Stimulated activated naive CD8-positive, alpha-beta T cell treated with anti-CD3 and anti-CD28 coated beads, Interleukin-15, amount 100 ng/mL, for 72 hours (primary cell): ENCODE measurements at regions not wholly inside any gene's neighbourhood (a gene's known extent, or its start where the extent isn't known, plus 50 kb on each side); places are given as distances from the start of the nearest gene placed in this dataset.
"Not testable (repeated sequence)": the region's sequence is repeated elsewhere in the genome, so short reads cannot be mapped to it uniquely, and the experiment has no call there.

Experiments
- ATAC-seq: fragments of 150-1000 bp; cut with Tn5 transposase; 2 replicates; pipeline ENCODE4 v1.10.0; 2021; ENCODE audit warnings: mild to moderate bottlenecking, moderate library complexity
- DNase-seq, 2 donors: peaks; one replicate each; pipeline ENCODE4 v3.0.0; 2021 to 2022
- H3K27ac Mint-ChIP-seq, 2 donors: one replicate each; pipeline ENCODE4 v1.8.0; 2022; ENCODE audit warnings: mild to moderate bottlenecking in 2 of 2, mixed read lengths in 2 of 2, moderate library complexity in 2 of 2
- H3K27me3 Mint-ChIP-seq: one replicate; pipeline ENCODE4 v1.8.0; 2022; ENCODE audit warnings: mixed read lengths
- H3K4me1 Mint-ChIP-seq: one replicate; pipeline ENCODE4 v1.8.0; 2022; ENCODE audit warnings: mild to moderate bottlenecking, mixed read lengths
- H3K4me3 Mint-ChIP-seq, 2 donors: one replicate each; pipeline ENCODE4 v1.8.0; 2022; ENCODE audit warnings: mild to moderate bottlenecking in 2 of 2, mixed read lengths in 2 of 2, moderate library complexity in 1 of 2
- H3K9me3 Mint-ChIP-seq, 2 donors: one replicate each; pipeline ENCODE4 v1.8.0; 2022; ENCODE audit warnings: mixed read lengths in 2 of 2

- Mint-ChIP-seq H3K4me1 (no peaks in the 10 kb centered on the region), H3K9me3 (peaks cover 0 to 6% of the 10 kb centered on the region in 2 donors), H3K27ac (no peak overlapping the region), H3K4me3 (no peak overlapping the region), H3K27me3 (no peaks in the 10 kb centered on the region)
- DNase-seq (no peak), ATAC-seq (no peak)
Measured at GRCh38 chr13:53417601-53418000, 389.0 kb downstream of the OLFM4 start.

- H3K9me3 Mint-ChIP-seq, result peaks cover 0 to 6% of the 10 kb centered on the region in 2 donors
- H3K4me1 Mint-ChIP-seq, result no peaks in the 10 kb centered on the region
- no peaks in the 10 kb centered on the region for H3K27me3 Mint-ChIP-seq
- H3K27ac Mint-ChIP-seq, result no peak overlapping the region
- DNase-seq (no peak), ATAC-seq (no peak)
- H3K4me3 Mint-ChIP-seq, result no peak overlapping the region
Measured at GRCh38 chr13:53422415-53422814, 393.8 kb downstream of the OLFM4 start.

GRCh38 chr13:53436396-53436795 lies 407.8 kb downstream of the OLFM4 start:
- Mint-ChIP-seq H3K4me3 (no peak overlapping the region), H3K27ac (no peak overlapping the region), H3K27me3 (no peaks in the 10 kb centered on the region), H3K9me3 (peaks cover 0 to 6% of the 10 kb centered on the region in 2 donors), H3K4me1 (no peaks in the 10 kb centered on the region)
- ATAC-seq, result no peak
- DNase-seq, result no peak

- H3K27ac Mint-ChIP-seq, result no peak overlapping the region
- DNase-seq (no peak), ATAC-seq (peak; percentile 46)
- H3K9me3 Mint-ChIP-seq, result no peaks in the 10 kb centered on the region
- H3K4me1 Mint-ChIP-seq, result no peaks in the 10 kb centered on the region
- no peak overlapping the region for H3K4me3 Mint-ChIP-seq
- no peaks in the 10 kb centered on the region for H3K27me3 Mint-ChIP-seq
Measured at GRCh38 chr13:53439439-53440225, 411.0 kb downstream of the OLFM4 start.

GRCh38 chr13:53442979-53443378 lies 414.4 kb downstream of the OLFM4 start:
- H3K27me3 Mint-ChIP-seq, result no peaks in the 10 kb centered on the region
- no peak for ATAC-seq
- H3K4me3 Mint-ChIP-seq, result no peak overlapping the region
- no peaks in the 10 kb centered on the region for H3K4me1 Mint-ChIP-seq
- H3K9me3 Mint-ChIP-seq, result no peaks in the 10 kb centered on the region
- no peak for DNase-seq
- H3K27ac Mint-ChIP-seq, result no peak overlapping the region

- Mint-ChIP-seq H3K27ac (no peak overlapping the region), H3K4me1 (no peaks in the 10 kb centered on the region), H3K9me3 (peaks cover 13 to 18% of the 10 kb centered on the region in 2 donors), H3K4me3 (no peak overlapping the region), H3K27me3 (no peaks in the 10 kb centered on the region)
- ATAC-seq, result no peak
- no peak for DNase-seq
Measured at GRCh38 chr13:53445686-53446085, 417.1 kb downstream of the OLFM4 start.

- no peaks in the 10 kb centered on the region for H3K4me1 Mint-ChIP-seq
- no peak overlapping the region for H3K27ac Mint-ChIP-seq
- no peak for DNase-seq
- peaks cover 16 to 22% of the 10 kb centered on the region in 2 donors for H3K9me3 Mint-ChIP-seq
- no peaks in the 10 kb centered on the region for H3K27me3 Mint-ChIP-seq
- no peak for ATAC-seq
- H3K4me3 Mint-ChIP-seq, result no peak overlapping the region
Measured at GRCh38 chr13:53447456-53447855, 418.8 kb downstream of the OLFM4 start.

- ATAC-seq (no peak), DNase-seq (no peak)
- Mint-ChIP-seq H3K27ac (no peak overlapping the region), H3K27me3 (no peaks in the 10 kb centered on the region), H3K4me1 (no peaks in the 10 kb centered on the region), H3K9me3 (peaks cover 16 to 22% of the 10 kb centered on the region in 2 donors), H3K4me3 (no peak overlapping the region)
Measured at GRCh38 chr13:53447863-53448262, 419.2 kb downstream of the OLFM4 start.

- H3K27ac Mint-ChIP-seq, DNase-seq, H3K4me3 Mint-ChIP-seq, H3K27me3 Mint-ChIP-seq, ATAC-seq, H3K4me1 Mint-ChIP-seq: not testable (repeated sequence)
- peaks cover 22 to 24% of the 10 kb centered on the region in 2 donors for H3K9me3 Mint-ChIP-seq
Measured at GRCh38 chr13:53452263-53452808, 423.7 kb downstream of the OLFM4 start.

GRCh38 chr13:53460796-53461195 lies 432.2 kb downstream of the OLFM4 start:
- H3K27ac Mint-ChIP-seq, result no peak overlapping the region
- no peaks in the 10 kb centered on the region for H3K4me1 Mint-ChIP-seq
- no peak overlapping the region for H3K4me3 Mint-ChIP-seq
- ATAC-seq (no peak), DNase-seq (no peak)
- H3K9me3 Mint-ChIP-seq, result peaks cover 24 to 32% of the 10 kb centered on the region in 2 donors
- no peaks in the 10 kb centered on the region for H3K27me3 Mint-ChIP-seq

GRCh38 chr13:53463106-53463505 lies 434.5 kb downstream of the OLFM4 start:
- Mint-ChIP-seq H3K27me3 (no peaks in the 10 kb centered on the region), H3K27ac (no peak overlapping the region), H3K4me1 (no peaks in the 10 kb centered on the region), H3K9me3 (peaks cover 17 to 32% of the 10 kb centered on the region in 2 donors), H3K4me3 (no peak overlapping the region)
- ATAC-seq, result no peak
- no peak for DNase-seq

GRCh38 chr13:53466576-53466975 lies 438.0 kb downstream of the OLFM4 start:
- Mint-ChIP-seq H3K4me1 (no peaks in the 10 kb centered on the region), H3K4me3 (no peak overlapping the region), H3K27ac (no peak overlapping the region), H3K9me3 (peaks cover 11 to 25% of the 10 kb centered on the region in 2 donors), H3K27me3 (no peaks in the 10 kb centered on the region)
- no peak for DNase-seq
- no peak for ATAC-seq

GRCh38 chr13:53473397-53473796 lies 444.8 kb downstream of the OLFM4 start:
- peaks cover 5 to 9% of the 10 kb centered on the region in 2 donors for H3K9me3 Mint-ChIP-seq
- DNase-seq (no peak), ATAC-seq (no peak)
- no peak overlapping the region for H3K27ac Mint-ChIP-seq
- H3K4me1 Mint-ChIP-seq, result no peaks in the 10 kb centered on the region
- no peak overlapping the region for H3K4me3 Mint-ChIP-seq
- no peaks in the 10 kb centered on the region for H3K27me3 Mint-ChIP-seq

GRCh38 chr13:53474878-53475277 lies 446.3 kb downstream of the OLFM4 start:
- Mint-ChIP-seq H3K9me3 (peaks cover 6 to 14% of the 10 kb centered on the region in 2 donors), H3K4me3 (no peak overlapping the region), H3K4me1 (no peaks in the 10 kb centered on the region), H3K27ac (no peak overlapping the region), H3K27me3 (no peaks in the 10 kb centered on the region)
- DNase-seq (no peak), ATAC-seq (no peak)

- Mint-ChIP-seq H3K27me3 (no peaks in the 10 kb centered on the region), H3K9me3 (peaks cover 8 to 11% of the 10 kb centered on the region in 2 donors), H3K4me1 (no peaks in the 10 kb centered on the region), H3K27ac (no peak overlapping the region), H3K4me3 (no peak overlapping the region)
- DNase-seq (no peak), ATAC-seq (no peak)
Measured at GRCh38 chr13:53490752-53491151, 462.1 kb downstream of the OLFM4 start.

- no peak overlapping the region for H3K4me3 Mint-ChIP-seq
- H3K4me1 Mint-ChIP-seq, result no peaks in the 10 kb centered on the region
- H3K27ac Mint-ChIP-seq, result no peak overlapping the region
- ATAC-seq (no peak), DNase-seq (no peak)
- H3K9me3 Mint-ChIP-seq, result peaks cover 0 to 12% of the 10 kb centered on the region in 2 donors
- no peaks in the 10 kb centered on the region for H3K27me3 Mint-ChIP-seq
Measured at GRCh38 chr13:53494406-53494805, 465.8 kb downstream of the OLFM4 start.
